Epidermal melanocyte (primary cell): ENCODE measurements at regions not wholly inside any gene's neighbourhood (a gene's known extent, or its start where the extent isn't known, plus 50 kb on each side); places are given as distances from the start of the nearest gene placed in this dataset.

Source experiments
- DNase-seq: peaks from one replicate; pipeline ENCODE4 v3.0.0; 2011; ENCODE audit warnings: low spot score; ENCODE audit not compliant: insufficient read length

- no peak for DNase-seq
These were observed 180.3 kb upstream of the GATB start for GRCh38 chr4:151940926-151941617.

- no peak for DNase-seq
These were observed 179.5 kb upstream of the GATB start for GRCh38 chr4:151940291-151940690.

- DNase-seq, result no peak
These were observed 178.9 kb upstream of the GATB start for GRCh38 chr4:151939670-151940069.

GRCh38 chr4:151935411-151935810 is 174.6 kb upstream of the GATB start:
- DNase-seq, result no peak

GRCh38 chr4:151934766-151935165 is 174.0 kb upstream of the GATB start:
- DNase-seq, result no peak

- DNase-seq, result no peak
These were observed 172.5 kb upstream of the GATB start for GRCh38 chr4:151933122-151933827.

GRCh38 chr4:151931563-151931962 is 170.8 kb upstream of the GATB start:
- no peak for DNase-seq

GRCh38 chr4:151930372-151930771 is 169.6 kb upstream of the GATB start:
- no peak for DNase-seq

- DNase-seq, result no peak
These were observed 167.3 kb upstream of the GATB start for GRCh38 chr4:151928112-151928511.

GRCh38 chr4:151922811-151923210 is 162.0 kb upstream of the GATB start:
- DNase-seq, result no peak

- DNase-seq, result no peak
These were observed 161.5 kb upstream of the GATB start for GRCh38 chr4:151922306-151922705.

- no peak for DNase-seq
These were observed 161.0 kb upstream of the GATB start for GRCh38 chr4:151921811-151922210.

- no peak for DNase-seq
These were observed 160.6 kb upstream of the GATB start for GRCh38 chr4:151921386-151921785.

- no peak for DNase-seq
These were observed 156.4 kb upstream of the GATB start for GRCh38 chr4:151917145-151917734.

- no peak for DNase-seq
These were observed 151.8 kb upstream of the GATB start for GRCh38 chr4:151912632-151913031.

GRCh38 chr4:151911970-151912369 is 151.2 kb upstream of the GATB start:
- DNase-seq, result no peak

GRCh38 chr4:151908734-151909497 is 148.1 kb upstream of the GATB start:
- DNase-seq, result no peak

GRCh38 chr4:151908201-151908600 is 147.4 kb upstream of the GATB start:
- DNase-seq, result no peak

- no peak for DNase-seq
These were observed 145.6 kb upstream of the GATB start for GRCh38 chr4:151906438-151906837.

- DNase-seq, result no peak
These were observed 144.4 kb upstream of the GATB start for GRCh38 chr4:151905197-151905596.

GRCh38 chr4:151901631-151902030 is 140.8 kb upstream of the GATB start:
- DNase-seq, result no peak

- DNase-seq, result no peak
These were observed 136.1 kb upstream of the GATB start for GRCh38 chr4:151896880-151897279.
